Bronchial epithelial cell (primary cell): ENCODE measurements at regions not wholly inside any gene's neighbourhood (a gene's known extent, or its start where the extent isn't known, plus 50 kb on each side); places are given as distances from the start of the nearest gene placed in this dataset.

ENCODE experiments used
- DNase-seq: peaks from one replicate; pipeline ENCODE4 v3.0.0-alpha.2; 2010; ENCODE audit warnings: low read depth
- FAIRE-seq: peaks from 2 replicates; lab custom pipeline; 2011; peaks lifted over from hg19 to GRCh38; lab: Jason Lieb, UNC
- H3K27me3 ChIP-seq: 2 replicates; pipeline ENCODE4 v1.5.1; 2011; ENCODE audit warnings: low read length; ENCODE audit not compliant: control insufficient read depth, insufficient read depth
- H3K36me3 ChIP-seq: 2 replicates; pipeline ENCODE4 v1.5.1; 2011; ENCODE audit warnings: low read length; ENCODE audit not compliant: control insufficient read depth, insufficient read depth
- H3K4me3 ChIP-seq: 2 replicates; pipeline ENCODE4 v1.5.1; 2011; ENCODE audit warnings: mild to moderate bottlenecking, low read depth, low read length, control low read depth
- CTCF ChIP-seq: IDR thresholded peaks from 2 replicates; pipeline ENCODE4 v1.5.1; 2011; ENCODE audit warnings: mild to moderate bottlenecking, moderate library complexity, low read length, control low read depth, inconsistent platforms; ENCODE audit not compliant: insufficient read depth, severe bottlenecking

GRCh38 chrX:102067966-102068723, 57.3 kb upstream of the TCEAL2 start:
- FAIRE-seq (no peak), DNase-seq (peak; percentile 9)

GRCh38 chrX:102063445-102064074, 61.9 kb upstream of the TCEAL2 start:
- H3K36me3 ChIP-seq = no peaks in the 10 kb centered on the region
- TF ChIP-seq CTCF = no peak
- DNase-seq (no peak), FAIRE-seq (no peak)
- H3K27me3 ChIP-seq = no peaks in the 10 kb centered on the region
- no peak overlapping the region for H3K4me3 ChIP-seq

More at GRCh38 chrX:102067966-102068723, 57.3 kb upstream of the TCEAL2 start:
- TF ChIP-seq CTCF = peak; percentile 36
- H3K27me3 ChIP-seq = no peaks in the 10 kb centered on the region
- no peak overlapping the region for H3K4me3 ChIP-seq
- H3K36me3 ChIP-seq = no peaks in the 10 kb centered on the region

- Histone ChIP-seq H3K36me3 (no peaks in the 10 kb centered on the region), H3K27me3 (no peaks in the 10 kb centered on the region), H3K4me3 (no peak overlapping the region)
- no peak for DNase-seq
- no peak for FAIRE-seq
- no peak for TF ChIP-seq CTCF
Measured at GRCh38 chrX:102044496-102044895, 81.0 kb upstream of the TCEAL2 start.

- no peak for FAIRE-seq
- TF ChIP-seq CTCF = no peak
- Histone ChIP-seq H3K27me3 (no peaks in the 10 kb centered on the region), H3K36me3 (no peaks in the 10 kb centered on the region), H3K4me3 (no peak overlapping the region)
- no peak for DNase-seq
Measured at GRCh38 chrX:102043380-102043779, 82.1 kb upstream of the TCEAL2 start.

- no peak for FAIRE-seq
- H3K36me3 ChIP-seq = no peaks in the 10 kb centered on the region
- no peak for TF ChIP-seq CTCF
- peak; percentile 42 for DNase-seq
- H3K27me3 ChIP-seq = no peaks in the 10 kb centered on the region
- no peak overlapping the region for H3K4me3 ChIP-seq
Measured at GRCh38 chrX:102042372-102043325, 82.8 kb upstream of the TCEAL2 start.
